GM11168 (cell line): ENCODE measurements at regions not wholly inside any gene's neighbourhood (a gene's known extent, or its start where the extent isn't known, plus 50 kb on each side); places are given as distances from the start of the nearest gene placed in this dataset.
"Not testable (repeated sequence)": the region's sequence is repeated elsewhere in the genome, so short reads cannot be mapped to it uniquely, and the experiment has no call there.

ENCODE experiments used
- in situ Hi-C: fragments of 300-500 bp; cut with MboI; formaldehyde crosslinking; loops from one replicate; pipeline ENCODE4 v1.12.0; 2022; ENCODE audit warnings: low sequenced_read_pairs; ENCODE audit not compliant: unreplicated experiment

DNA sequence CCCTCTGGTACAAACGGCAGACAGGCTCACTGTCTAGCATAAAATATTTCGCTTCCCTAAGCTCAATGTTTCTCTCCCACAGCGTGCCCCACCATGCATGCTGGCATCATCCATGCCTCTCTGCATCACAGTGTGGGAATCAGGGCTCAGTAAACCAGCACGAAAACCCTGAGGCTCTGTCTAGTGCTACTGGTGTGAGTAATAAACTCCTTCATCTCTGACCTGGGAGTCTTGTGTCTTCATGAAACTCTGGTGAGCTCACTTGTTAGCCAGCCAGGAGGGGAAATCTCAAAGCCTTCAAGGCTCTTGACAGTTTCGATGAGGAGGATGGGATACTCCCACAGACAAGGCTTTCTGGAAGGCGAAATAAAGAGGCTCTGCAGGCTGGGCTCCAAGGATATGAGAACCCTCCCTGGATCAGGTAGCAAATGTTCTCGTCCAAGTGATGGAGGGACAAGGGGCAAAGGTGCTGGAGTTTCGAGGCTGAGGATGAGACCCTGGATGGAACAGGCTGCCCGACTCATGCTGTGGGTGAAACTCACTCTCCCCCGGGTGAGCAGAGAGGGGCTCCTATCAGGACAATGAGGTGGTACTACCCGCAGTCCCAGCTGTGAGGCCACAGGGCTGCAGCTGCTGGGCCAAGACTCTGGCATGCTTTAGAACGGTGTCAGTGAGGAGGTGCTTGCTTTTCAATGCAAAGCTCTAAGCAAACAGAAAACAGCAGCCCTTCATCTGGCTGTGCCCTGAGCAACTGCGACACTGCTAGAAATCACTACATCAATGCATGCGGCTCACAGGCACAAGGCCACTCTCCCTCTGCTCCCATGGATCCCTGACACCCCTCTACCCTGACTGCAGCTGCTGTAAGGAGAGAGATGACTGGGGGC is 69.3 kb downstream of the SHANK2 start:
- in situ Hi-C loops: no loop called here

GRCh38 chr11:71181566-71181965 is 70.8 kb downstream of the SHANK2 start:
- in situ Hi-C loops: no loop called here

GRCh38 chr11:71180694-71181470 is 71.5 kb downstream of the SHANK2 start:
- in situ Hi-C loops: no loop called here

GRCh38 chr11:71179877-71180605 is 72.3 kb downstream of the SHANK2 start:
- in situ Hi-C loops: no loop called here

DNA sequence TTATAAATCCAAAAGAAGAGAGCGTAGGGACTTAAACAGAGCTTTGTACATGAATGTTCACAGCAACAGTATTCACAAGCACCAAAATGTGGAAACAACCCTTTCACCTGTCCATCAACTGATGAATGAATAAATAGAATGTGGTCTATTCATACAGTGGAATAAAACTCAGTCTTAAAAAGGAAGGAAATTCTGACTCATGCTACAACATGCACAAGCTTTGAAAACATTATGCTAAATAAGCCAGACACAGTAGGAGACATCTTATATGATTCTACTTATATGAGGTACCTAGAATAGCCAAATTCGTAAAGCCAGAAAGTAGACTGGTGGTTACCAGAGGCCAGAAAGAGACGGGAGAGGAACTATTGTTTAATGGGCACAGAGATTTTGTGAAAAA is 74.3 kb downstream of the SHANK2 start:
- in situ Hi-C loops: no loop called here

- in situ Hi-C loops: no loop called here
These were observed 75.6 kb downstream of the SHANK2 start for GRCh38 chr11:71176812-71177211.

DNA sequence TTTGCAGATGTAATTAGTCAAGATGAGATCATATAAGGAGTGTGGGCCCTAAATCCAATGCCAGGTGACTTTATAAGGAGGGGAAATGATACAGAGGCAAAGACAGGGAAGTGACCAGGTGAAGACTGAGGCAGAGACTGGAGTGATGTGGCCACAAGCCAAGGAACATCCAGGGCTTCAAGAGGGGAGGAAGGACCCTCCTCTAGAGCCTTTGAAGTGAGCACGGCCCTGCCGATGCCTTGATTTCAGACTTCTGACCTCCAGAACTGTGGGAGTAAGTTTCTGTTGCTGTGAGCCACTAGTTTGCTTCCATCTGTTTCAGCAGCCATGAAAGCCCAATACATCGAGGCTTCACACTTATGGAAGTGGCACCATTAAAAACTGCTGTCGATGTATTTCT is 78.7 kb downstream of the SHANK2 start:
- in situ Hi-C loops: no loop called here

DNA sequence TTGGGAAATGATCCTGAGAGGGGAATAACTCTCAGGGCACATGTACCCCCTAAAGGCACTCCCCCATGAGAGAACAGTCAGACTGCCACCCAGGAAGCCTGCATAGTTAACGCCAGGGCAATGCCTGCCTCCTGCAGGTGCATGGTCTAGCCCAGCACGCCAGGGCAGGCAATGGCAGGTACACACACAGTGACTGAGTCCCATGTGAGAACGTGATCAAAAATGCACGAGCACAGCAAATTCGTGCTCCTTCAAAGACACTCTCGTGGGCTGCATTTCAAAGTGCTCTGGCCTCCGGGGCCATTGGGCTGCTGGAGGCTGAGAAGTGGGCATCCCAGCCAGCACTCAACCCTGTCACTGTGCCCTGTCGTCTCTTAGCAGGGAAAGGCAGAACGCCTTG is 79.7 kb downstream of the SHANK2 start:
- in situ Hi-C loops: no loop called here

GRCh38 chr11:71171576-71171975 is 80.8 kb downstream of the SHANK2 start:
- in situ Hi-C loops: no loop called here

DNA sequence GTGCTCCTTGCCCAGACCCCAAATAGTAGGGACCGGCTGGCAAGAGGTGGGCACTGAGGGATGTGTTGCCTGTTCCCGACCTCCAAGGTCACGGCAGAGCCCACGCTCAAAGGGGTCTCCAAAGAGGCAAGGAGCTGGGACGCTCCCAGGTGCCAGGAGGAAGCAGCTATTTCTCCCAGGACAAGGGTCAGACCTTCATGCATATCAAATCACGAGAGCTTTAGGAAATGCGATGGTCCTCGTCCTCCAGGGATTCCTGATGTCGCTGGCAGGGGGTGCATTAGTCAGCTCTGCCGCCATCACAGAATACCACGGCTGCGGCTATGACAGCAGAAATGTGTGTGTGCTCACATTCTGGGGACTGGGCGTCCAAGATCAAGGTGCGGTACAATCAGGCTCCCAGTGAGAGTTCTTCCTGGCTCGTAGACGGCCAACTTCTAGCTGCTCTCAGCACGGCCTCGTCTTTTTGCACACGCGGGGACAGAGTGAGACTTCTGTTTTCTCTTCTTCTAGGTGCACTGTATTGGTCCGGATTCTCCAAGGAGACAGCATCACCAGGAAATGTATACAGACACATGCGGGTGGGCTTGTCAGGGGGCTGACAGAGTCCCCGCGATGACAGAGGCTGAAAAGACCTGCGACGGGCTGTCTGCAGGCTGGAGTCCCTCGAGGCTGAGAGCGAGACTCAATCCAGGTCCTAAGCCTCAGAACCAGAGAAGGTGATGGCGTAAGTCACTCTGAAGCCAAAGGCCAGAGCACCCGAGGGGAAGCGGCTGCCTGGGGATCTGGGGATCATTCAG is 81.6 kb downstream of the SHANK2 start:
- in situ Hi-C loops: no loop called here

DNA sequence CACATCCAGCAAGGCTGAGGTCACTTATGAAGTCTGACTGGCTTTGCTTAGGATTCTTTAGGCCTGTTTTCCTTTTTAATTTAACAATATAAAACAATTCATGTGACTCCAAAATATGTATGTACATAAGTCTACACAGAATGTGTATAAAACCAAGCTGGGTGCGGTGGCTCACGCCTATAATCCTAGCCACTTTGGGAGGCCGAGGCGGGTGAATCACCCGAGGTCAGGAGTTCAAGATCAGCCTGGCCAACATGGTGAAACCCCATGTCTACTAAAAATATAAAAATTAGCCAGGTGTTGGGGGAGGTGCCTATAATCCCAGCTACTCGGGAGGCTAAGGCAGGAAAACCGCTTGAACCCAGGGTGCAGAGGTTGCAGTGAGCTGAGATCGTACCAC is 83.1 kb downstream of the SHANK2 start:
- in situ Hi-C loops: no loop called here

- in situ Hi-C loops: not testable (repeated sequence)
These were observed 84.6 kb downstream of the SHANK2 start for GRCh38 chr11:71167814-71168213.

GRCh38 chr11:71165771-71166170 is 86.6 kb downstream of the SHANK2 start:
- in situ Hi-C loops: no loop called here

DNA sequence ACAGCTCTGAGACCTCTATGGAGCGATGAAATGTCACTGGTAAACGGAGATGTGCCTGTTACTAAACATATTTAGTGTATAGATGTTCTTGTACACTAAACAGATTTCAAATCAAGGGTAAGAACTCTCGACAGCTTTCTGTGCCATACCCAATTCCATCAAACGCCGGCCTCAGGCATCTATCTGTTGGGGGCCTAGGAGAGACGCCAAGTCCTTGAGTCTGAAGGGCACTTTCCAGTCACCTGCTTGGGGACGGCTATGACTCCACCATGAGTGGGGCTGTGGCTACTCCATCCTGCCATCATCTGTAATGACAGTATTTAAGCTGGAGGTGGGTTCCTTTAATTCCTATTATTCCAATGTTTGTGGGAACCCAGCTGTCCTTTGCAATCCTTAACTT is 87.8 kb downstream of the SHANK2 start:
- in situ Hi-C loops: no loop called here

DNA sequence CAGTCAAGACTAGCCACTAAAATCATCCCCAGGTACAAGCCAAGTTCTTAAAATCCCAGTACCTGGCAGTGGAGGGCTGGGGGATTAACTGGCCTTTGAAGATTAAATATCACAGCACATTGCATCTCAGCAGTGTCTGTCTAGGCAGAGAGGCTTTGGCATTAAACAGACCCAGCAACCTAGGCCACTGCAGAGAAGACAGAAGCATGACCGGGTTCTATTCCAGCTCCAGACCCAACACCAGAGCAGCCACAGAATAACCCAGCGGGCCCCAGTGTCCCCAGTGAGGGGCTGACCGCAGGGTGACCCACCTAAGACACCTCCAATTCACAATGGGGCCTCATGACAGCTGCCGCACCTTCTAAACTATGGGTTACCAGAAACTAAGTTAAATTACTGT is 88.2 kb downstream of the SHANK2 start:
- in situ Hi-C loops: no loop called here

GRCh38 chr11:71163371-71163770 is 89.0 kb downstream of the SHANK2 start:
- in situ Hi-C loops: no loop called here

DNA sequence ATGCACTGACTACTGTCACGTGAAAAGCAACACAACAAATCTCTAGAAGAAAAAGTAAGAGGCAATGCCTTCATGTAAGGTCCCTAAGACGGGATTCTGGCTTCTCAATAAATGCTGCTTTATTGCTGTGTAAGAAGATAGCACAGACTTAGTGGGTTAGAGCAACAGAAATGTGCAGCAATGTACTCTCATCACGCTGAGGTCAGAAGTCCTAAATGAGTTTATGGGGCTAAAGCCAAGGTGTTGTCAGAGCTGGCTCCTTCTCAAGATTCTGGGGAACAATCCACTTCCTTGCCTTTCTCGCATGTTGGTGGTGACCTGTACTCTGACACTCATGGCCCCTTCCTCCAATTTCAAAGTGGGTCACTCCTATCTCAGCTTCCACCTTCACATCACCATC is 93.4 kb downstream of the SHANK2 start:
- in situ Hi-C loops: no loop called here

DNA sequence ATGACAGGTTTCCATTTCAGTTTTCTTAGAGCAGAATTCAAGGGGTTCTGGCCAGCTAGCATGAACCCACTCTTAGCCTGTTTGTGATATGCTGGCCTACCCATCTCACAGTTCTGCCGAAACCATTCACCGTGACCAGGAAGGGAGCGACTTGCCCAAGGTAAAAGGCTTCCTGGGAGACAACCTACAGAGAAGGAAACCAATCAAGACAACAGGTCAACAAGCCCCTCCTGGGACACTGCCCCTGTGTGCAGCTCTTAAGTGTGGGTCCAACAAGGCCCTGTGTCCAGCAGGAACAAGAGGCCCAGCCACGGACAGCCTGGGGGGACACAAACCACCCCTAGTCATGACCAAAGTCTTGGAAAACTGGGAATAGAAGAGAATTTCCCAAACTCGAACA is 94.7 kb downstream of the SHANK2 start:
- in situ Hi-C loops: not testable (repeated sequence)

DNA sequence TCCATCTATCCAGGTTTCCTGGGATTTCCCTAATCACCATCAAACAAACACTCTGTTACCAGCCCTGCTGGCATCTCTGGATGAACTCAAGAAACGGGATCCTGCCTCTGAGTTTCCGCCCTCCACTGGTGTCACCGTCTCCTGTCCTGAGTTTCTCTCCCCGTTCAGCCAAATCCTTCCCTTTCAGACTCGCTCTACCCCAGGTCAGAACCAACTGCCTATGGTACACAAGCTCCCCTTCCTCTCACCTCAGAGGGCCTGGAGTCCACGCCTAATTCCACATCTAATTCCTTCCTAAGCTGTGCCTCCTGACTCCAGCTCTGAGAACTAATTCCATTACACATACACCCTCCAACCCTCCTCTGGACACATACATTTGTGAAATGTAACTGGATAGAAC is 96.1 kb downstream of the SHANK2 start:
- in situ Hi-C loops: no loop called here

DNA sequence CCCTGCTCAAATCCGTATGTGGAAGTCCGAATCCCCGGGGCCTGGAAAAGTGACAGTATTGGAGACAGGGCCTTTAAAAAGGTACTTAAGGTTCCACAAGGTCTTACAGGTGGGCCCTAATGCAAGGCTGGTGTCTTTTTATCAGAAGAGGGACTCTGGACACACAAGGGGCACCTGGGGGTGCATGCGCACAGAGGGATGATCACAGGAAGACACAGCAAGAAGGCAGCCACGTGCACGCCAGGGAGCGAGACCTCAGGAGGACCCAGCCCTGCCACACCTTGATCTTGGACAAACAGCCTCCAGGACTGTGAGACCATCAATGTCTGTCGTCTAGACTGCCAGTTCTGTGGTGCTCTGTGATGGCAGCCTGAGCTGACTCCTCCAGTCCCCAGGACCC is 96.5 kb downstream of the SHANK2 start:
- in situ Hi-C loops: no loop called here
